ENCODE measurements at regions not wholly inside any gene's neighbourhood (a gene's known extent, or its start where the extent isn't known, plus 50 kb on each side); places are given as distances from the start of the nearest gene placed in this dataset.

- in situ Hi-C loops (cut with HindIII; ENCODE audit: low pct_ligation_motif_present, low pct_unique_long_range_greater_than_20kb, low sequenced_read_pairs) = no loop called here
- DNase-seq = no peak
Measured at GRCh38 chr1:79629414-79629813, 622.9 kb upstream of the ADGRL4 start.

GRCh38 chr1:79617777-79618176 lies 611.2 kb upstream of the ADGRL4 start:
- no peak for DNase-seq
- in situ Hi-C loops (cut with HindIII; ENCODE audit: low pct_ligation_motif_present, low pct_unique_long_range_greater_than_20kb, low sequenced_read_pairs) = no loop called here

- DNase-seq = peak; percentile 28
- in situ Hi-C loops (cut with HindIII; ENCODE audit: low pct_ligation_motif_present, low pct_unique_long_range_greater_than_20kb, low sequenced_read_pairs) = no loop called here
Measured at GRCh38 chr1:79614762-79615161, 608.2 kb upstream of the ADGRL4 start.

- in situ Hi-C loops (cut with HindIII; ENCODE audit: low pct_ligation_motif_present, low pct_unique_long_range_greater_than_20kb, low sequenced_read_pairs) = no loop called here
- DNase-seq = no peak
Measured at GRCh38 chr1:79614106-79614505, 607.6 kb upstream of the ADGRL4 start.

GRCh38 chr1:79613046-79613445 lies 606.5 kb upstream of the ADGRL4 start:
- in situ Hi-C loops (cut with HindIII; ENCODE audit: low pct_ligation_motif_present, low pct_unique_long_range_greater_than_20kb, low sequenced_read_pairs) = no loop called here
- DNase-seq = no peak

- in situ Hi-C loops (cut with HindIII; ENCODE audit: low pct_ligation_motif_present, low pct_unique_long_range_greater_than_20kb, low sequenced_read_pairs) = no loop called here
- no peak for DNase-seq
Measured at GRCh38 chr1:79604490-79605198, 598.1 kb upstream of the ADGRL4 start.

- DNase-seq = peak; percentile 4
- in situ Hi-C loops (cut with HindIII; ENCODE audit: low pct_ligation_motif_present, low pct_unique_long_range_greater_than_20kb, low sequenced_read_pairs) = no loop called here
Measured at GRCh38 chr1:79603843-79604242, 597.3 kb upstream of the ADGRL4 start.

- DNase-seq = no peak
- in situ Hi-C loops (cut with HindIII; ENCODE audit: low pct_ligation_motif_present, low pct_unique_long_range_greater_than_20kb, low sequenced_read_pairs) = no loop called here
Measured at GRCh38 chr1:79599257-79599656, 592.7 kb upstream of the ADGRL4 start.

GRCh38 chr1:79595931-79596330 lies 589.4 kb upstream of the ADGRL4 start:
- in situ Hi-C loops (cut with HindIII; ENCODE audit: low pct_ligation_motif_present, low pct_unique_long_range_greater_than_20kb, low sequenced_read_pairs) = no loop called here
- no peak for DNase-seq

- no peak for DNase-seq
- in situ Hi-C loops (cut with HindIII; ENCODE audit: low pct_ligation_motif_present, low pct_unique_long_range_greater_than_20kb, low sequenced_read_pairs) = no loop called here
Measured at GRCh38 chr1:79594121-79594698, 587.7 kb upstream of the ADGRL4 start.

GRCh38 chr1:79592707-79593106 lies 586.2 kb upstream of the ADGRL4 start:
- in situ Hi-C loops (cut with HindIII; ENCODE audit: low pct_ligation_motif_present, low pct_unique_long_range_greater_than_20kb, low sequenced_read_pairs) = no loop called here
- DNase-seq = no peak

GRCh38 chr1:79588719-79589118 lies 582.2 kb upstream of the ADGRL4 start:
- in situ Hi-C loops (cut with HindIII; ENCODE audit: low pct_ligation_motif_present, low pct_unique_long_range_greater_than_20kb, low sequenced_read_pairs) = no loop called here

GRCh38 chr1:79587229-79587628 lies 580.7 kb upstream of the ADGRL4 start:
- in situ Hi-C loops (cut with HindIII; ENCODE audit: low pct_ligation_motif_present, low pct_unique_long_range_greater_than_20kb, low sequenced_read_pairs) = no loop called here
- no peak for DNase-seq

More at GRCh38 chr1:79588719-79589118, 582.2 kb upstream of the ADGRL4 start:
- no peak for DNase-seq

GRCh38 chr1:79585801-79586200 lies 579.3 kb upstream of the ADGRL4 start:
- DNase-seq = no peak
- in situ Hi-C loops (cut with HindIII; ENCODE audit: low pct_ligation_motif_present, low pct_unique_long_range_greater_than_20kb, low sequenced_read_pairs) = no loop called here

GRCh38 chr1:79575424-79575823 lies 568.9 kb upstream of the ADGRL4 start:
- no peak for DNase-seq

GRCh38 chr1:79568411-79568810 lies 561.9 kb upstream of the ADGRL4 start:
- in situ Hi-C loops (cut with HindIII; ENCODE audit: low pct_ligation_motif_present, low pct_unique_long_range_greater_than_20kb, low sequenced_read_pairs) = no loop called here
- no peak for DNase-seq

More at GRCh38 chr1:79575424-79575823, 568.9 kb upstream of the ADGRL4 start:
- in situ Hi-C loops (cut with HindIII; ENCODE audit: low pct_ligation_motif_present, low pct_unique_long_range_greater_than_20kb, low sequenced_read_pairs) = no loop called here

GRCh38 chr1:79561521-79561978 lies 555.0 kb upstream of the ADGRL4 start:
- in situ Hi-C loops (cut with HindIII; ENCODE audit: low pct_ligation_motif_present, low pct_unique_long_range_greater_than_20kb, low sequenced_read_pairs) = no loop called here

GRCh38 chr1:79556189-79556588 lies 549.7 kb upstream of the ADGRL4 start:
- DNase-seq = no peak
- in situ Hi-C loops (cut with HindIII; ENCODE audit: low pct_ligation_motif_present, low pct_unique_long_range_greater_than_20kb, low sequenced_read_pairs) = no loop called here

More at GRCh38 chr1:79561521-79561978, 555.0 kb upstream of the ADGRL4 start:
- DNase-seq = no peak

GRCh38 chr1:79554688-79555087 lies 548.2 kb upstream of the ADGRL4 start:
- DNase-seq = no peak
- in situ Hi-C loops (cut with HindIII; ENCODE audit: low pct_ligation_motif_present, low pct_unique_long_range_greater_than_20kb, low sequenced_read_pairs) = no loop called here

GRCh38 chr1:79551321-79551720 lies 544.8 kb upstream of the ADGRL4 start:
- DNase-seq = no peak
- in situ Hi-C loops (cut with HindIII; ENCODE audit: low pct_ligation_motif_present, low pct_unique_long_range_greater_than_20kb, low sequenced_read_pairs) = no loop called here
